ENCODE measurements at regions not wholly inside any gene's neighbourhood (a gene's known extent, or its start where the extent isn't known, plus 50 kb on each side); places are given as distances from the start of the nearest gene placed in this dataset.
A peak's percentile ranks its signal among the peaks of the same experiment; 100 is the strongest.

- no peak for DNase-seq (ENCODE audit: low spot score)
Measured at GRCh38 chr6:95357380-95358020, 219.8 kb upstream of the MANEA start.

DNA sequence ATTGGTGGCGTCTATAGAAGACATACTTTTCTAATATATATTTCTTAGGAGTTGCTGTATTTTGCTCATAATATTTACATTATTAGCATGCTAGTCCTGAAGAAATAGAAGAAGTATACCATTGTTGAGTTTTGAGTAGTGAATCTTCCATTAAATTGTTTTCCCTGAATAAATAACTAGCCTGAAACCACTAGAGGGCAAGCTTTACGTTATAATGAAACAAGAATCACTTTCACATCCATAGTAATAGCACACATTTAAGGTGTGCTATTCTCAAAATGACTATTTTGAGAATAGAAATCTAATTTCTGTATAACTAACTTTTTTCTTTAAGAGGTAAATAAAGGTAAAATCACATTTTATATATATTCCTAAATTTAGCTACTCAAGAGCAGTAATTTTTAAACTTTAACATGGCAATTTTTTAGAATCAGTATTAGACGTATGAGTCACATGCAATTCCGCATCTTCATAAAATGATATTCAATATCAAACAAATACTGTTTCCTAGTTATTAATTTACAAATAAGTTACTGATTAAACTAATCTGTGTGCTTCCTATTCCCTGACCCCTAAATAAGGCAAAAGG, 213.2 kb upstream of the MANEA start:
- peak; percentile 39 for DNase-seq (ENCODE audit: low spot score)

DNA sequence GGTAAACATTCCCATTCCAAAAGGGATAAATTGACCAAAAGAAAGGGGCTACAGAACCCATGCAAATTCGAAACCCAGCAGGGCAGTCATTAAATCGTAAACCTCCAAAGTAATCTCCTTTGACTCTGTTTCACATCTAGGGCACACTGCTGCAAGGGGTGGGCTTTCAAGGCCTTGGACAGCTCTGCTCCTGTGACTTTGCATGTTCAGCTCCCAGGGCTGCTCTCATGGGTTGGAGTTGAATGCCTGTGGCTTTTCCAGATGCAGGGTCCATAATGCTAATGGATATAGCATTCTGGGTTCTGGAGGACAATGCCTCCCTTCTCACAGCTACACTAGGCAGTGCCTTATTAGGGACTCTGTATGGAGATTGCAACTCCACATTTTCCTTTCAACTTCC, 211.9 kb upstream of the MANEA start:
- no peak for DNase-seq (ENCODE audit: low spot score)

DNA sequence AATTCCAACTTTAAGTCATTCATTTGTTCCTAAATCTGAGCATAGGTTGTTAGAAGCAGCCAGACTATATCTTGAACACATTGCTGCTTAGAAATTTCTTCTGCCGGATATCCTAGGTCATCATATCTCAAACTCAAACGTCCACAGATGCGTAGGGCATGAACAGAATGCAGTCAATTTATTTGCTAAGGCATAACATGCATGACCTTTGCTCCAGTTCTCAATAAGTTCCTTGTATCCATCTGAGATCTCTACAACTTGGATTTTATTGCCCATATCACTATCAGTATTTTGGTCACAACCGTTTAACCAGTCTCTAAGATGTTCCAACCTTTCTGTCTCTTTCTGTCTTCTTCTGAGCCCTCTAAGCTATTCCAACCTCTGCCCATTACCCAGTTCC, 210.9 kb upstream of the MANEA start:
- DNase-seq (ENCODE audit: low spot score) = no peak

- DNase-seq (ENCODE audit: low spot score) = no peak
Measured at GRCh38 chr6:95383878-95384277, 193.5 kb upstream of the MANEA start.

DNA sequence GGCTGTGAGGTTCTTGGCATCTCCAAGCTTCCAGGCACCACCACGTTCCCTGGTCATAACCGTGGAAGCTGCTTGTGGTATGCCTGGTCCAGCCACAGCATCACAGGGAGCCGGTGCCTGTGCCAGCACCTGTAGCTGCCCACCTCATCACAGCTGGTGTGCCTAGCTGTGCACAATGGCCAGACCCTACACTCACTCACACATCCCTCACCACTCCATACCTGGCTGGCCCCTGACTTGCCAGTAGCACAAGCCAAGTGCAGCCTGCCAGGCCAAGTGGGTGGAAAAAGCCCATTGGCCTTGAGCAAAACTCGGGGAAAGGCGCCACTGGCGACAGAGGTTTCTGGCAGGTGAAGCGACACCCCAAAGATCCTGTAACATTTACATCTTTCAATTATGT, 192.3 kb upstream of the MANEA start:
- DNase-seq (ENCODE audit: low spot score) = no peak

- no peak for DNase-seq (ENCODE audit: low spot score)
Measured at GRCh38 chr6:95387845-95388244, 189.5 kb upstream of the MANEA start.

DNA sequence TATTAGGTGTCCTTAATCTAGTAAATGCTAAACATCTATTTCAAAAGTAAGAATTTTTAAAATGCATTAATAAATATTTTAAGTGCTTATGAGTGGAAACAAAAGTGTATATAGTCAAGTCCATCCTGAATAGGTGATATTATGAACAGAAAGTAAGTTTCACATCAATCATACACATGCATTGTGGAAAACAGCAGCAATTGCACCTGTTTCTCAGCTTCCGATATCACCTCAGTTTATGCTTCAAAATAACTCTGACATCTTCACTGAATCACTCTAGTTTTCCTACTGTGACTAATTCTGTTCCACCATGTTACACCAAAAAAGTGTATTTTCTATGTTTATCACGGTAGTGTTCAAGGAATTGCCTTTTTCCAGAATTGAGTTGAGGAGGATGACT, 172.6 kb upstream of the MANEA start:
- no peak for DNase-seq (ENCODE audit: low spot score)

DNA sequence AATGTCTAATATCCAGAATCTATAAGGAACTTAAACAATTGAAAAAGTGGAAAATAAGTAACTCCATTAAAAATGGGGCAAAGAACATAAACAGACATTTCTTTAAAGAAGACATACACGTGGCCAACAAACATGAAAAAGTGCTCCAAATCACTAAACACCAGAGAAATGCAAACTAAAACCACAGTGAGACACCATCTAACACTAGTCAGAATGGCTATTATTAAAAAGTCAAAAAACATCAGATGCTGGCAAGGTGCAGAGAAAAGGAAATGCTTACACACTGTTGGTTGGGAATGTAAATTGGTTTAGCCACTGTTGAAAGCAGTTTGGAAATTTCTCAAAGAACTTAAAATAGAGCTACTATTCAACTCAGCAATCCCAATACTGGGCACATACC, 169.2 kb upstream of the MANEA start:
- no peak for DNase-seq (ENCODE audit: low spot score)

DNA sequence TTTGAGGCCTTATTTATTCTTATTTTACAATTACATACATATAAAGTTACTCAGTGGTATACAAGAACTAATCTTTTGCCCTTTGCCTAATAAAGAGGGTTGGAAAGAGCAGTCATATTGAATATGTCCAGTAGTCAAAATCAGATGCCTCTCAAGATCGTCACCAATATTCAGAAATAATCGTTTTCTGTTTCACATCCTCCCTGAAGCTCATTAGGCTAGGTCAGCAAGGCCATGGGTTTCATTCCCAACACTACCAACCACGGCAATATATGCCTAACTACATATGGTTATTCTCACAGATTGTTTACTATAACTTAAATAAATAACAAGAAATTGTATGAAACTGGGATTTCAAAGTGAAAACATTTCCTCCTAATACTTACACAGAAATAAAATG, 167.2 kb upstream of the MANEA start:
- DNase-seq (ENCODE audit: low spot score) = no peak

DNA sequence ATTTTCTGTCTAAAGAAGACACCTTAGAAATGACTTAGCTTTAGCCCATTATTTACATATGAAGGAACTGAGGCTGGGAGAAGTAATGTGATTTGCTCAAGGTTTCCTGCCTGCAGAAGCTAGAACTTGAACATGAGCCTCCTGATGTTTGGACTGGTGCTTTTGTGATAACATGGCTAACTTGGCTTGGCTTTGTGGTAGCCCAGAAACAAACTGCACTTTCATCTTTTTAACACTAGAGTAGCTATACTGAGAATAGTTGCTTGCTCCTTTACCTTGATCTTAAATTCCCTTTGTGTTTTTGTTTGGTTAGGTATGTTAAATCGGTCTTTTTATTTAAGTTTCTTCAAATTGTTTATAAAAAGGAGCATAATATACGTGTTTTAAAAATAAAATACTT, 163.5 kb upstream of the MANEA start:
- no peak for DNase-seq (ENCODE audit: low spot score)

DNA sequence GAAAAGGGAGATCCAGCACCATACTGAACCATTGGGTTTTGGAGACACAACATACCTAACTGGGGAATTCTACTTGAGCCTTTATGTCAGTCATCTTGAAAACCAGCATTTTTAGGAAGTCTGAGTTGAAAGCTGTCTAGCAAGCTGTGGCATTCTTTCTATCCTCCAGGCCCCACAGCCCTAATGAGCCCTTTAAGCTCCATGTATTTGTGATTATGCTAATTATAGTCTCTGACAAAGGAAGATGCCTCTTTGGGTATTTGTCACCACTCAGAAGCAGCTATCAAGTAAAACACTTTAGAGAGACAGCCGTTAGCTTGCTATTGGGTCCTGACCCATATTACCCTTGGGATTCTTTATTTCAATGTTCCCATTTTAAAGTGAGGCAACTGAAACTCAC, 159.5 kb upstream of the MANEA start:
- DNase-seq (ENCODE audit: low spot score) = no peak

DNA sequence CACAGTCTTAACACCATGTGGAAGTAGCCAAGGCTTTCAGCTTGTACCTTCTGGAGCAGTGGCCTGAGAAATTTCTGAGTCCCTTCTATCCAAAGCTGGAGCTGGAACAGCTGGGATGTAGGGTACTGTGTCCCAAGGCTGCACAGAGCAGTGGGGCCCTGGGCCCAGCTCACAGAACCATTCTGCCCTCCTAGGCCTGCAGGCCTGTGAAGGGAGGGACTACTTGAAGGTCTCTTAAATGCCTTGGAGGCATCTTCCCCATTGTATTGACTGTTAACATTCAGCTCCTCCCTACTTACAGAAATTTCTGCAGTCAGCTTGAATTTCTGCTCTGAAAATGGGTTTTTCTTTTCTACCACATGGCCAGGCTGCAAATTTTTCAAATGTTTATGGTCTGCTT, 156.5 kb upstream of the MANEA start:
- DNase-seq (ENCODE audit: low spot score) = no peak

DNA sequence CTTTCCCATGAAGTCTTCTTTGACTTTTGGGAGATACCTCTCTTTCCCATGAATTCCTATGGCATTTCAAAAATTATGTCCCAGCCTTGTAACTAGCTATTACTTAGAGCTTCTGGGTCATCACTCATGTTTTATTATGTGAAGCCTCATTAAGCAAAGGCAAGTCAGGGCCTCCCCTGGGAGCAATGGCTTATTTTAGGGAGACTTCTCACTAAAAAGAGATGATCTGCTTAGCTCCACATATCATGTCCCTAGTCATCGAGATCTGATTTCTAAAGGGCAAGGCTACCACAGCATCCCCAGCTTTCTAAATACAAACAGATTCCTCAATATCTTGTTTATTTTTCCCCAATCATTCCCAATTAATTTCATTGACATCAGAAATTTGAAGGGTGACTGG, 154.0 kb upstream of the MANEA start:
- DNase-seq (ENCODE audit: low spot score) = no peak

DNA sequence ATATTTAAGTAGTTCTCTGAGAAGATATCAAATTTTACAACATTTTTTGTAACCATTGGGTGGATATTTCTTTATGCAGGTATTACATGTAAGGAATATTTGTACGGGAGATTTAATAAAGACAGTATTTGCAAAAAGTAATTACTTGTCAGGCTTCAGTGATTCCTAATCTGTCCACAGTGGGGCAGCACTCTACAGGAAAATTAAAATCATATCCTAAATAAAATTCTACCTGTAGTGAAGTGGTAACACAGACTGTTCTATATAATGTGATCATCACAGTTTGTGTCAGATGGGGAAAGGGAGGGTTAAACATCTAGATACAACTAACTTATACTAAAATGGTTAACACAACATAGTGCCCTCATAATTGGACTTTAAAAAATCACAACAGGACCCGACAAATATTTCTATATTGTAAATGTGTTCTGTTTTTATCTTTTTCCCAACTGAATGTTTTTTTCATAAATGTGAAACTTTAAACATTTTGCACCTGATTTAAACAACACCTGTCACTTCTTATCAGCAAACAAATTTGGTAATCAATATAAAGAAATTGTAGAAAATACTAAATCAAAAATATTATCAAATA, 145.6 kb upstream of the MANEA start:
- peak; percentile 27 for DNase-seq (ENCODE audit: low spot score)

DNA sequence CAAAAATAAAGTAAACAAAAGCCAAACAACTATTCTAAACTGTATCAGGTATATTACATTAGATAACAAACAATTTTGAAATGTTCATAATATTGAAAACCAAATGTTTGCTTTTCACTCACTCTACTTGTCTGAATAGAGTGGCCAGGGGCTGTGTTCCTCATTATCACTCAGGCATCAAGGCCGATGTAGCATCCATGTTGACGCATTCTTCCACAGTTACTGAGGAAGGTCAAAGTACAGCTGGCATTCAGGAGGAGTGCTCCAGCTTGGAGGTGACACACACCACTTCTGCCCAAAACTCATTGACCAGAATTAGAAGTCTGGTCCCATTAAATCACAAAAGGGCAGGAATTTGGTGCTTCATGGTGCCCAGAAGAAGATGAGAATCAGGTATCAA, 137.6 kb upstream of the MANEA start:
- DNase-seq (ENCODE audit: low spot score) = no peak

- no peak for DNase-seq (ENCODE audit: low spot score)
Measured at GRCh38 chr6:95448208-95448607, 129.1 kb upstream of the MANEA start.

GRCh38 chr6:95469511-95469910, 107.8 kb upstream of the MANEA start:
- DNase-seq (ENCODE audit: low spot score) = no peak

GRCh38 chr6:95478941-95479340, 98.4 kb upstream of the MANEA start:
- no peak for DNase-seq (ENCODE audit: low spot score)

DNA sequence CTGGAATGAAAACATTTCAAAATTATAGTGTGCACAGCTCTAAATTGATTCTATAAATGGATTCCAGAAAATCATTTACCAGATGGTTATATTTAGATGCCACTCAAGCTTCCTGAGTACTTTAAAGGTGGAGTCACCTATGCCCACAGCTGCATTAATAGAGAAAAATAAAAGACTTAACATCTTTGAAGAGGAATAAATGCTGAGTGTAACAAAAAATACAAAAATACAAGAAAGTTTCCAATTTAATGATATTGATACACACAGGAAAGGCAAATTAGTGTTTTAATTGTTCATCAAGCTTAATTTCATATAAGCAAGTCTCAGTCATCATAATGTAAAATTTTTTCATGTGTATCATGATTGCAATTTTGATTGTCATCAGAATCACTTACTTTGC, 89.5 kb upstream of the MANEA start:
- no peak for DNase-seq (ENCODE audit: low spot score)

GRCh38 chr6:95489185-95489863, 88.0 kb upstream of the MANEA start:
- no peak for DNase-seq (ENCODE audit: low spot score)

- no peak for DNase-seq (ENCODE audit: low spot score)
Measured at GRCh38 chr6:95496769-95497426, 80.4 kb upstream of the MANEA start.
